Inferior parietal cortex (tissue), 1 donor: ENCODE measurements at regions not wholly inside any gene's neighbourhood (a gene's known extent, or its start where the extent isn't known, plus 50 kb on each side); places are given as distances from the start of the nearest gene placed in this dataset.
"Not testable (repeated sequence)": the region's sequence is repeated elsewhere in the genome, so short reads cannot be mapped to it uniquely, and the experiment has no call there.

Source experiments
- DNase-seq: peaks from one replicate; pipeline ENCODE4 v3.0.0-alpha.2; 2016; ENCODE audit errors: extremely low spot score

DNA sequence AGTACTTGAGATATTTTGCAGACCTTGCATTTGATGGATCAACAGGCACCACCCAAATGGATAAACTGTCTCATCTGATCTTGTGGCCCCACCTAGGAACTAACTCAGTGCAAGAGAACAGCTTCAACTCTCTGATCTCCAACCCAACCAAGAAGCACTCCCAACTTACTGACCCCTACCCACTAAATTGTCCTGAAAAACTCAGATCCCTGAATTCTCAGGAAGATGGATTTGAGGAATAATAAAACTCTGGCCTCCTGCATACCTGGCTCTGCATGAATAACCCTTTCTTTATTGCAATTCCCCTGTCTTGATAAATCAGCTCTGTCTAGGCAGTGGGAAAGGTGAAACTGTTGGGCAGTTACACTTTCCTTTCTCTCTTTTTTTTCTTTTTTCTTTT is 247.9 kb downstream of the ZPLD1 start:
- DNase-seq, result no peak

GRCh38 chr3:102686792-102687191 is 252.0 kb downstream of the ZPLD1 start:
- DNase-seq, result no peak

GRCh38 chr3:102687851-102688555 is 253.2 kb downstream of the ZPLD1 start:
- no peak for DNase-seq

DNA sequence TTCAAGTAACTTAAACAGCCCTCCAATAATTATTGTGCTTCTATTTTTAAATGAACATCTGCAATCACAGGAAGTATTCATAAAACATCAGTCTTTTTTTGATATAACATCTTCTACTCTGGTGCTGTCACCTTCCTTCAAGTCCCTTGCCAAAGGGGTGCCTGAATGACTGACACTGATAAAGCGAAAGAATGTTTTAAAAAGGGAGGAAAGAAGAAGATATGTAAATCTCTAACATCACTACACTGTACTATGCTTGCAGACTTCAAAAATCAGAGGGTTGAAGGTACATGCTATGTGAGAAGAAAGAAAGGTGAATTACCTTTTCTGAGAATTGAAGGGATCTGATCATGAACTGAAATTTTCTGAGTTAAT is 253.7 kb downstream of the ZPLD1 start:
- no peak for DNase-seq

- no peak for DNase-seq
Observed at GRCh38 chr3:102691507-102691906, 256.7 kb downstream of the ZPLD1 start.

DNA sequence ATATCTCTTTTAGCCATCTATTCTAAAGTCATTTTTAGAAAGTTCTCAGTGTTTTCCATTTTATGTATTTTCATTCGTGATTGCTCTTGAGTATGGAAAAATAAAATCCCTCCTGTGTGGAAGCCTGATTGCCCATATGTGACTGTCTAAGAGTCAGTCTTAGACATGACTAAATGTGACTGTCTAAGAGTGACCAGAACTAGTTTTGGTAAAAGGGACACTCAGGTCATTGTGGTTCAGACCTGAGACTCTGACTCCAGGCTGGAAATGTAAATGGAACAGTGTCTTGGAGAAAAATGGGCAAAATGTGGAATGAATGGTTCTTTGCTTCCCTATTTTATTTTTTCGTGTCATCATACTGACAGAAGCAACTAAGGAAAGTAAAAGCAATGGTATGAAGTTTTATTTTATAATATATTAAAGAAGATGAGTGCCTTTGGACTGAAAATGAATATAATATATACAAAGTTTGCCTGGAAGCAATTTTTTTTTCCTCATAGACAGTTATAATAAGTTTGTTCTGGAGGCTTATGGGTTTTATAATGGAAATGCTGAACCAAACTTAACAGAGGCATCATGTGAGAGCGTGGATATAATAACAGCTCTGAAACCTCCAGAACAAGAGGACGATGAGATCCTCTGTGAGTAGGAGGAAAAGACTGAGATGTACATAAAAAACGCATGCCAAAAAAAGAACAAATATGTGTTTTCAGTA is 264.4 kb downstream of the ZPLD1 start:
- no peak for DNase-seq

DNA sequence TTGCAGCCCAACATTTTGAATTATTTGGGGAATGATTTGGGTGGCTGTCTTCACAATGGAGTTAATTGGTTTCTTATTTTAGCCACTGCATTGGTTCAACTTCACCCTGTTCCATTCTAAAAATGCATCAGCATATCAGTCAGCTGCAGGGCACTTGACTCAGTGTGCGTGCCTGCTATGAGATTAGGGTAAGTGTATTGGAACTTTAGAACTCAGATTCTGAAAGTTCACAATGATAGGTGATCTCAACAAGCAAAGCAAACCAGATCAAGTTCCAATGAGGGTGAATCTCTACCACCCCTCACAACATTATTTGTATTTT is 265.0 kb downstream of the ZPLD1 start:
- DNase-seq, result no peak

GRCh38 chr3:102712896-102713295 is 278.1 kb downstream of the ZPLD1 start:
- no peak for DNase-seq

- DNase-seq, result no peak
Observed at GRCh38 chr3:102714567-102714966, 279.8 kb downstream of the ZPLD1 start.

- no peak for DNase-seq
Observed at GRCh38 chr3:102715030-102715697, 280.3 kb downstream of the ZPLD1 start.

- DNase-seq, result no peak
Observed at GRCh38 chr3:102718651-102719050, 283.8 kb downstream of the ZPLD1 start.

DNA sequence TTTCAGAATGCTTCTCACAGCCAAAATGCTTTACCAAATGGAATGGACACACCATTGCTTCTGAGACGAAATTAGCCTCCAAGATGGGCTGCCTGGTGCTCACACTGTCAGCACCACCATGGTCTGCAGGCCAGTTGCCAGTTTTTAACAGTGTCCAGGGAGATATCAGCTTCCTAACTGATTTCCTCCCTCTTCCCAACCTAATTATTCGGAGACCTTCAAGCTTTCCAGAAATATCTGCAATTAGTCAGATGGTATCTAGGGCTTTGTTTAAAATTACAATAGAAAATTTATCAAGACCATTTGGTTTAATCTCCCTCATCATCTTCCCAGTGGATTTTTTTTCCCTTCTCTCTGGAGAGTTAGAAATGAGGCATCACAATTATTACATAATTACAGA is 287.5 kb downstream of the ZPLD1 start:
- no peak for DNase-seq

GRCh38 chr3:102727340-102727739 is 292.5 kb downstream of the ZPLD1 start:
- DNase-seq, result no peak

DNA sequence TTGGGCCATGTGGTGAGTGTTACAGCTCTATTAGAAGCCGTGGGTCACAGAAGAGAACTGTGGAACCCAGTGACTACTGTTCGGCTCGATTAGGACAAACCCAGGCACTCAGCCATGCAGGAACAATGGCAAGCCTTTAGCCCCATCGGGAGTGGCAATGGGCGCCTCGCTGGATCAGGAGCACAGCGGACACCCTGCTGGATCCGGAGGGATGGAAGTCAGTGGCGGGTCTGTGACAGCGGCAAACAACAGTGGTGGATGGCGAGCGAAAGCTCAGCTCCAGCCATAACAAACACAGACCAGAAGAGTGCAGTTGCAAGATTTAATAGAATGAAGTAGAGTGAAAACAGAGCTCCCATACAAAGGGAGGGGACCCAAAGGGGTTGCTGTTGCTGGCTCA is 297.8 kb downstream of the ZPLD1 start:
- DNase-seq, result not testable (repeated sequence)

GRCh38 chr3:102733791-102734563 is 299.2 kb downstream of the ZPLD1 start:
- no peak for DNase-seq

DNA sequence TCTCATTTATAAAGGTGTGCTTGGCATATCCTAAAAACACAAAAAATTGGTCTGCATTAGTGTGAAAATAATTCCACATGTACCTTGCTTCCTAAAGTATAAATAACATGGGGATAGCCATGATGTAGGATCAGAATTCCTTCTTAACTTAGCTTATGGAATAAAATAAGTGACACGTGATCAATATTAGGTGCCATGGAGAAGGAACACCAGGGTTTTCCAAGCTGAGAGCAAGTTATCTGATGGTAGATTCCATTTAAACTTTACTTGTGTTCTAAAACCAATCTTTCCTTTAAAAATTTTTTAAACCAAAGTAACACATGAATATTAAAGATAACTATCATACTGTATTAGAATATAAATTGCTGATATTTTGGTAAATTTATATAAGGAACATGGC is 300.5 kb downstream of the ZPLD1 start:
- DNase-seq, result no peak

GRCh38 chr3:102736288-102736974 is 301.6 kb downstream of the ZPLD1 start:
- no peak for DNase-seq

DNA sequence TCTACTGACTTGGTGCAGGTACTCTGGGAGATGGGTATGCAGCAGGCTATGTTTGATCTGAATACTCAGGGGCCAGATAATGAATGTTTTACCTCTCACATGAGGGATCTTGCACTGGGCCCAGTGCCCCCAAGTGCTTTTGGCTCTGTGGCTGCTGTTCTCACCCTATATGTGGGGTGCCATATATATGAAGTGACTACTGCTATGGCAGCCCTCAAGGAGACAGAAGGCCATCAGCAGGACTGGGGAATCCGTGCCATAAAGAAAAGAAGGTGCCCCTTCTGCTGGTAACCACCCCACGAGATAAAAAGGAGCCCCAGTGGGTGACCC is 302.1 kb downstream of the ZPLD1 start:
- no peak for DNase-seq

DNA sequence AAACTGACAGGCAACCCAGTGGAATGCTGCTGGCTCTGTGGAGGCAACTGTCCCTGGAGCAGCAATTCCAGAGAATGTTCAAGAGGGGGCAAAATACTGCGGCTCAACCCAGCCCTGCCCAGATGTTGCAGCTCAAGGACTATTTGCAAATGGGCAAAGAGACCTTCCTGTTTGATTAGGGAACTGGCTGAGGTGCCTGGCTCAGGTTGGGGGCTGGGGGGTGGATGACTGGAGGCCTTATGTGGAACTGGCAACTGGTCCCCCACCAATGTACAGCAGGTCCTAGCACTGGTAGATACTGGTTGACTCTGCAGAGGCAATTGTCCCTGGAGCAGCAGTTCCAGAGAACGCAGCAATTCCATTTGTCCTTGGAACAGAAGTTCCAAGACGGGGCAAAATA is 302.5 kb downstream of the ZPLD1 start:
- no peak for DNase-seq

DNA sequence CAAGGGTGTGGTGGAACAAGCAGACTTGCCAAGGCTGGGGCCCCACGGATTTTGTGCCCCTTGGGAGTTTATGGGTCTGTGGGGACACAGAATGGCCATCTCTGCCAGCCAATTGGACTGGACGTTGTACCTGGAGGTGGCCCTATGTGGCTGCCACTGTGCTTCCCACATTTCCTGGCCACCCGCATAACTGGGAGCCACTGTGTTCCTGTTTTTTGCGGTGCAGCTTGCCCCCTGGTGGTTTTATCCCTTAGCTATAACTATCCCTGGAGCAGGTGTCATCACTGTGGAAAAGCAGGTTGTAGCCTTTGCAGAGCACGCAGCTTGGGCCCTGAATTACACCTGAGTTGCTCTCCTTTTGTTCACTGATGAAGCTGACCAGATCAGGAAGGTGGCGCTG is 306.3 kb downstream of the ZPLD1 start:
- DNase-seq, result no peak

DNA sequence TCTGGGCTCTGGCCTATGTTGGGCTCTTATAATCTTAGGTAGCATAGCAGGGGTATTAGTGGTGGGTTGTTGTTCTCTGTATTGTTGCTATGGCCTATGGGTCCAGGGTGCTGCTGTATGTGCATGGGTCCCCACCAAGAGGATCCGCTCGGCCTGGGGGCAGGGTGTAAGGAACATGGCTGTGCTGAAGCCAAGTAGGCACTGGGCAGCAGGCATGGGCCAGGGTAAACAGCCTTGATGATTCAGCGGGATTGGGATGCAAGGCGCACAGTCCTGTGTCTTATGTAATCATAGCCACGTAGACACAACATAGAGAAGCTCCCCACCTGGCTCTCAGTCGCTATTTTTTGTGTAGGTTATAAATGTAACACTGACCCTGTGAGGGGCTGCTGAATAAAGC is 306.9 kb downstream of the ZPLD1 start:
- DNase-seq, result no peak

DNA sequence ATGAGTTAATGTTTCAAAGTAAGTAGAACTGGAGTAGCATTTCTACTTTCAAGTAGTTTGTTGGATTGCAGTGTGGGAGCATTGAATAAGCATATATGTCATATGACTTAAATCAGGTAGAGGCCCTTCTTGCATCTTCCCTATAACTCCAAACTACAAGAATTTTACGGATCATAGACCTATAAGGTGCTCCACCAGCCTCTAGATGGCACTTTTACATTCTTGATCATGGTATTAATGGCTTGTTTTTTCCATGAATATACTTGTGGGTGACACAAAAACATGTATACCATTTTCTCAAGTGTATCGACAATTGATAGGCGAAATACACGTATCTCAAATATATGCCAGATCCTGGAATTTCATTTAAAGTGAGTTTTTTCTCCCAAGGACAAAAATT is 311.1 kb downstream of the ZPLD1 start:
- no peak for DNase-seq
